ENCODE measurements at regions not wholly inside any gene's neighbourhood (a gene's known extent, or its start where the extent isn't known, plus 50 kb on each side); places are given as distances from the start of the nearest gene placed in this dataset.

DNA sequence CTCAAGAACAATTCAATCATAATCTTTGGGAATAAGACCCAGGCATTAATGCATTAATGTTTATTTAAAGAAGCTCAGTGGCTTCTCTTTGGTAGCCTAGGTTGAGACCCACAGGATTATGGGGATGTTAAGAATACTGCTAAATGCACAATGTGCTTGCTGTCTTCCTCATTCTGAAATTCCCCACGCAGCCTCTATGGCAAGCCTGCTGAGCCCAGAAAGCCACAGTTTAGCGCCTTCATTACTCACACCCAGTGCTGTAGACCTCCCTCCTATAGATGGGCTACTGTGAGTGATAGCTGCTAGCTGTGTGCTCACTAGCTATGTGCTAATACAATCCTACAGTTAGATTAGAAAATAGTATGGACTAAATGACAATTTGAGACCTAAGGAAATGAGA lies 90.6 kb downstream of the TNFSF13B start:
- no peak for DNase-seq (ENCODE audit: low spot score)

DNA sequence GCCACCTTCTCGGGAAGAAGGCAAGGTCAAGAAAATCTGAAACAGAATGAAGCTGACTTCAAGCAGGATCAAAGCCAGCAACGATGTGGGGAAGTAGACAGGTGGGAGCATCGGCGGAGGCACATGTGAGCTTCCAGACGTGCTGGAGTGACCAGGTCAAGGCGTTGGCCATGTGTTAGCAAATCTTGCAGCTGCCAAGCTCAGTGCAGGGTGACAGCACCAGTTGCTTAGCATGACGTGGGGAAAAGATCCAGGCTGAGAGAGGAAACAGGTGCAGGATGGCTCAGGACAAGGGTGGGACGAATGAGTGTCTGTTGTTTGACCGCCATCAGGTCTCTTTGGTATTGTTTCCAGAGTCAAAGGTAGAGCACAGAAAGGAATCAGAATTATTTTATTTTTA lies 92.3 kb downstream of the TNFSF13B start:
- DNase-seq (ENCODE audit: low spot score) = no peak

DNA sequence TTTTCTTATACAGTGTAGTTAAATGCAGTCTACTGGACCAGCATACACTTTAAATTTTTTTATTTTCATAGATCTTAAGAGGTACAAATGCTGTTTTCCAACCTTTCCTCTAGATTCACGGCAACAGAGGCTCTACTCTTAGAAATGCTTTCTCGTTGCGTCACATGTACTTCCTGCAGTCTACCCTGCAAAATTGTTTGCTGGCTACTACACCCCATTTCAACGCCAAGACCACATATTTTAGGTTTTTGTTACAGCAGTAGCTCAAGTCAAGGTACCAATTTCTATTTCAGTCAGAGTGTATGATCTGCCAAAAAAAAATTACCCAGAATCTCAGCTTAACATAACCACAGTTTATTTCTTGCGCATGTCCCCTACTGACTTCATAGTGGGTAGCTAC lies 94.1 kb downstream of the TNFSF13B start:
- no peak for DNase-seq (ENCODE audit: low spot score)

DNA sequence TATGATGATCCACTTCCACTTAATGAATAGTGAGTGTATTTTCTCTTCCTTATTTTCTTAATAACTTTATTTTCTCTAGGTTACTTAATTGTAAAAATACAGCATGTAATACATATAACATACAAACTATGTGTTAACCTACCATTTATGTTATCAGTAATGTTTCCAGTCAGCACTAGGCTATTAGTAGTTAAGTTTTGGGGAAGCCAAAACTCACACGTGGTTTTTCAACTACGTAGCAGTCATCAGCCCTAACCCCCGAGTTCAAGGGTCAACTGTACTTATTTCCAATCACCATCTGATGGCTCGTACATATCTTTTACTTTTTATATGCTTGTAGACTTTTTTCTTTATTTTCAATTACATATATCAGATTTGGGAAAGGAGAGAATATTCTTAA lies 95.7 kb downstream of the TNFSF13B start:
- no peak for DNase-seq (ENCODE audit: low spot score)

DNA sequence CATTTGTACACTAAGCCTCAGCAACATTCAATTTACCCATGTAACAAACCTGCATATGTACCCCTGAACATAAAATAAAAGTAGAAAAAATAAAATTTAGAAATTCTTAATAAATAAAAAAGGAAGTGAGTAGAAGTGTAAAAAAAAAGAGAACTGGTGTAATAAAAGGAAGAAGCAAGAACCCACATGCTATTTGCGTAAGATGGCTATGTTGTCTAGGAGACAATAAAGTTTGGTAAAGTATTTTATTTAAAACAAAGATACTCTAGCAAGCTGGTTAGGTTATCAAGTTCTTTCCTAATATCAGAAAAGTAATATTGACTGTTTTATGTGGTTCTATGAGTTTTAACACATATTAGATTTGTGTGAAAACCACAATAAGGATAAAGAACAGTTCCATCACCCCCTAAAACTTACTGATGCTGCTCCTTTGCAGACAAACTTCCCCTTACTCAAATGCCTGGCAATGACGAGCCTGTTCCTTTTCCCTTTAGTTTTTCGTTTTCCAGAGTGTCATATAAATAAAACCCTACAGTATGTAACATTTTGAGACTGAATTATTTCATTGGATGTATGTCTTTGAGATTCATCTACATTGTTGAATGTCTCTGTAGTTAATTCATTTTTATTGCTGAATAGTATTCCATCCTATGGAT lies 98.9 kb downstream of the TNFSF13B start:
- no peak for DNase-seq (ENCODE audit: low spot score)

DNA sequence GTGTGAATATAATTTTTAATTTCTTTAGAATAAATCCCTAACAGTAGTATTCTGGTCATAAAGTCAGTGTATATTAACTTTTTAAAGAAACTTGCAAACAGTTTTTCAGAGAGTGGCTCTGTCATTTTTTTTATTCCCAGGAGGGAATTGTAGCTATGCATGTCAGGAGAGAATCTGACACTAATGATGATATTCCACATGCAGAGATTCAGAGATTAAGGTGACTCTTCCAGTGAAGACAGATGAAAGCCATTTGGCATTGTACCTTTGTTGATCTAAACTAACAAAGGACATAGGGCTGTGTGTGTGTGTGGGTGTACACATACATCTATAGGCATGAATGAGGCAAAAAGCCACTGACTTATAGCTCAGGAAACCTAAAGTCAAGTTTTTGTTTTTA lies 99.9 kb downstream of the TNFSF13B start:
- DNase-seq (ENCODE audit: low spot score) = no peak

DNA sequence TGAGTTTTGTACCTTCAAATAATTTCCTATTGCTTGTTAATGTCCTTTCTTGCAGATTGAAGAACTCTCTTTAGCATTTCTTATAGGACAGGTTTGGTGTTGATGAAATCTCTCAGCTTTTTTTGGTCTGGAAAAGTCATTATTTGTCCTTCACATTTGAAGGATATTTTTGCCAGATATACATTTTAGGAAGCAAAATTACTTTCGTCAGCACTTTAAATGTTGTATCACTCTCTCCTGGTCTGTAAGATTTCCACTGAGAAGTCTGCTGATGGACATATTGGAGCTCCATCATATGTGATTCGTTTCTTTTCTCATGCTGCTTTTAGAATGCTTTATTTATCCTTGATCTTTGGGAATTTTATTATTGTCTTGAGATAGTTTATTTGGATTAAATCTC lies 105.5 kb downstream of the TNFSF13B start:
- no peak for DNase-seq (ENCODE audit: low spot score)

DNA sequence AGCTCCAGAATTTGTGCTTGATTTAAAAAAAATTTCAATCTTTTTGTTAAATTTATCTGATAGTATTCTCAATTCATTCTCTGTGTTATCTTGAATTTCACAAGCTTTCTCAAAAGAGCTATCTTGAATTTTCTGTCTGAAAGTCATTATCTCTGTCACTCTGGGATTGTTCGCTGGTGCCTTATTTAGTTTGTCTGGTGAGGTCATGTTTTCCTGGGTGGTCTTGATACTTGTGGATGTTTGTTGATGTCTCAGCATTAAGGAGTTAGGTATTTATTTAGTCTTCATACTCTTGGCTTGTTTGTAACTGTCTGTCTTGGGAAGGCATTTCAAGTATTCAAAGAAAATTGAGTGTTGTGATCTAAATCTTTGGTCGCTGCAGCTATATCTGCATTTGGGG lies 106.3 kb downstream of the TNFSF13B start:
- DNase-seq (ENCODE audit: low spot score) = no peak

DNA sequence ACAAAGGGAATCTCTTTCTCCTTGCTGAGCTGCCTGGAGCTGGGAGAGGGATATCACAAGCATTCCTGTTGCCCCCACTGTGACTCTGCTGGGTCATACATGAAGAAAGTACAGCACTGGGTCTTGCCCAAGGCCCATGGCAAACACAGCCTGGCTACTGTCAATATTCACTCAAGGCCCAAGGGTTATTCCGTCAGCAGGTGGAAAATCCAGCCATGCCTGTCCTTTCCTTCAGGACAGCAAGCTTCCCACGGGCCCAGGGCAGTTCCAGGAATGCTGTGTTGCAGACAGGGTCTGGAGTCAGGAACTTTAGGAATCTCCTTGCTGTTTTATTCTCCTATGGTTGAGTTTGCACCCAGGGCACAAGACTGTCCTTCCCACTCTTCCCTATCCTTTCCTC lies 106.8 kb downstream of the TNFSF13B start:
- no peak for DNase-seq (ENCODE audit: low spot score)

DNA sequence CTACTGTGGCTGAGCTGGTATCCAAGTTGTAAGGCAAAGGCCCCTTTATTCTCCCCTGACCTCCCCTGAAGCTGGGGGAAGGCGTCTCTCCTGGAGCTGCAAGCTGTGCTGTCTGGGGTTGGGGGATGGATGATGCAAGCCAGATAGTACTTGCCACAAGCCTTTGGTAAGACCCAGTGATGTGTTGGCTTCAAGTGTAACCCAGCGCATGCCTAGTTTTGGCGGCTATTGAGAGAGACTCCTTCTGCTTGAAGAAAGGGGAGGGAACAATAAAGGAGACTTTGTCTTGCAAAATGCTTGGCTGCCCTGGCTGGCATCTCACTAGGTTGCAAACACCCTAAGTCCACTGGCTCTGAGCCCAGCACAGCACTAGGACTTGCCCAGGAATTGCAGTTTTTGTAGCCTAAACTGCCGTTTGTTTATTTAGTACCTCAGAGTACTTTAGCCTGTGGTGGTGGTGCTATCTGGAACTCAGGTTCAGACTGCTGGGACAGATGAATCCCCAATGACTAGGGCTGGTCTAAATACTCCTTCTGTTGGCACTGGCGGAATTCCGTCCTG lies 108.2 kb downstream of the TNFSF13B start:
- no peak for DNase-seq (ENCODE audit: low spot score)

DNA sequence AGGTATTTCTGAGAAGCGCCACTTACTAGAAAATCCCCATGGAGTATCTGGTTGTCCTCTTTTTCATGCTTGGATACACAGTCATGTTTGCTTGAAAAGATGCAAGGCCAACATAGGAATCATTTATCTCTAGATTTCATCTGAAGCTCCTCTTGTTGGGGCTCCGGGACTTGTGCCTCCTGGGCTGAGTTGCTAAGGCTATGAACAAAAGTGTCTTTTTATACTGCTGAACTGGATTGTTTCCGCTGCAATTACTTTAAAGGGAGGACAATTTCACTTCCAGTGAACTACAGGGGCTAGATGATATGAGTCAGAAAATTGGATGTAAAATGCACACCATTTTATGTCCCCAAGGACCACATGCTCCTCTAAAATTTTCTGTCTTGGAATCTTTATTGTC lies 114.1 kb downstream of the TNFSF13B start:
- DNase-seq (ENCODE audit: low spot score) = no peak

DNA sequence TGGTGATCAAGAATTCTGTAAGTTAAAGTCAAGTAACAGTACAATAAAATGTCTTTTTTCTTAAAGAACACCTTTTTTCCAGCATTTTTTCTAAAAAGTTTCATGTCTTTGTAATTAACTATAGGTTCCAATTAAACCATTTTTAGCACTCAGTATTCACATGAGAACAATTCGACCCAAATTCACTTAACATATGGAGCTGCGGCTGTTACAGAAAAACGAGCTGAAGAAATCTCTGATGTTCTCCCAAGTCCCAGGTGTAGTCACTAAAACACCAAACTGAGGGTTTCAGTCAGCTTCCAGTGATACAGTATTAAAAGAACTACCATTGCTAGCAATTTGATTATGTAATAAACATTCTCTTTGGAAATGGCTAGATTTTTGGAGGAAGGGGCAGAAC lies 117.6 kb downstream of the TNFSF13B start:
- no peak for DNase-seq (ENCODE audit: low spot score)

DNA sequence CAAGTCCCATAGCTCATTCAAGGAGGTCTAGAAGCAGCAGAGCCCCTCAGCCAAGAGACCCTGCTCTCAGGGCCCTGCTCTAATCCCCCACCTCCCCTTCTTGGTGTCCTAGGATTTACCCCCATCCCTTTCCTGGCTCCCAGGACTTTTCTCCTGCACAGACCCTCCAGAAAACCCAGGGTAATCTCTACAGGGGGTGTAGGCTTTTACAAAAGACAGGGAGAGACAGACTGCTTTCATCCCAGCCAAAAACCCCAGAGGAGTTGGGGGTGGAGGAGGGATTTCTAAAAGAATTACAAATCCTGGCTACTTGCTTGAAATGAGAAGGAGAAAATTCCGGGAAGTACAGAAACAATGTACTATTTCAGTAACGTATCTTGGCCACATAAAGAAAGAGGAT lies 133.3 kb downstream of the TNFSF13B start:
- no peak for DNase-seq (ENCODE audit: low spot score)

DNA sequence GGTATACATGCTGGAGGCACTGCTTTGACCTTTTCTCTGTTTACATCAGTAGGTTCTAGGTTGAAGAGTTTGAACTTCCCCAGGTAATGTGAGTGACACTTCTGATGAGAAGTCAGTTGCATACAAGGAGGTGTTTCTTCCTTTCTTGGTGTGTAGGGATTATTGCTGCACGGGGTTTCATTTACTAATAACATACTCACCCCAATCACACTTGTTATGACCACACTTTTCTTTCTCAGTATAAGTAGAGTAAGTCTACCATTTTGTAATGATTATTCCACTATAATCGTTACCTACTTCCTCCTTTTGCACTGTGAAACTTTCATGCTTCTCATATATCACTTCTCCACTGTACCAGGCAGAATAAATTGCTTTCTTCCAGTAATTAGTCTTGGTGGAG lies 138.0 kb downstream of the TNFSF13B start:
- DNase-seq (ENCODE audit: low spot score) = no peak

DNA sequence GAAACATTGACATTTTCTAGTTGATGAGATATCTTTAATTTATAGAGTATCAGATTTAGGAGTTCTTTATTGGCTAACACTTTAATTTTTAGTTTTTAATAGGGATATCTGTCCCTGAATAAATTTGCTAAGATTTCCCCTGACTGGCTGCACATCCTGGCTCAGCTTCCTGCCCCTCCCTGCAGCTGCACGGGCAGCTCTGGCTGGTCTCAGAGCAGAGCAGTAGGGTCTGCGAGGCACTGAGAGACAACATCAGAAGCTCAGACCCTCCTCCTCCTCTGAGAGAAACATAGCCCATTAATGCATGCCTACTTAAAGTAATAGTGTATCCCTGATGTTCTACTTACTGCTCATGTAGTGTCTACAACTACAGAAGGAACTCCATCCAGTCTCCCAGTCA lies 139.2 kb downstream of the TNFSF13B start:
- DNase-seq (ENCODE audit: low spot score) = no peak

DNA sequence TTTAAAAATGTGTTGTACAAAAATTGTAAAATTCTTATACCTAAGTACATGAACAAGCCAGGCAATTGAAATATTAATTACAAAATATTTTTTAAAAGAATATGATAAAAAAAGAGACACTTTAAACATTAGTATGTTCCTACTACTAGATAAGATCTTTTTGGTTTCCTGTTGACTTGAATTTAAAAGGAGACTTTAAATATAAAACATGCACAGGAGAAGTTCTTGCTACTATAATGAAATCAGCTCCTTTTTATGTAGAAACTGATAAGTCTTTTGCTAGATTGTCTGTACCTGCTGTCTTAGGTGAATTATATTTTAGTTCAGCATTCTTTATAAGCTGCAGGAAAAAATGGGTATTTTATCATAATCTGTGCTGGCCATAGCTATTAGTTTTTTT lies 140.2 kb downstream of the TNFSF13B start:
- no peak for DNase-seq (ENCODE audit: low spot score)

DNA sequence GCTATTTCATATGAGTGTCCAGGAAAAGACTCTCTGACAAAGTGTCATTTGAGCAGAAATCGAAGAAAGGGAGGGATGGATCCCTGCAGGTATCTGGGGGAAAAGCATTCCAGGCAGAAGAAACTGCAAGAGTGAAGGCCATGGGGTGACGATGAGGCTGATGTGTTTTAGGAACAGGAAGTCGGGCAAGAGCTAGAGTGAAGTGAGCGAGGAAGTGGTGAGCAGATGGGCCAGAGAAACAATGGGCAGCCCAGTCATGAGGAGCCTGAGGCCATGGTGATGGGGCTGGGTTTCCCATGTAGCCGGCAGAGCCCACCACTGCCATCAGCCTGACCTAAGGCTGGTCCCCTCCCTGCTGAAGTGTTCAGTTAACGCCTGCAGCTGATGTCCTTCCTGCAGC lies 150.2 kb downstream of the TNFSF13B start:
- DNase-seq (ENCODE audit: low spot score) = no peak

DNA sequence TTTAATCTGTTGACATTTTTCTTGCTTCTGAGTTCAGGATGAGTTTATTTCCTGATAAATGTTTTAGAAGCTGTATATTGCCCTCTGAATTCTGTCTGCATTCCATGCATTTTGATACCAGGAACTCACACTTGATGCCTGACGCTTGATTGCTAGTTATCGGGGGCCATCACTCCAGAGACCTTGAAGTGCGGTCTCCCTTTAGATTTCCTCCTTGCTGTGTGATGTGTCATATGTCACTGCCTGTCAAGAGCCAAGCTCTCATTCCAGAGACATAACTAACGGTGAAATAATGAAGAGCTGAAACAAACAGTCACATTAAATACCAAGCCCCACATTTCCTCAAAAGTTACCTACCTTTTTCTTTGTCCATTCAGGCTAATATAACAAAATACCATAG lies 155.5 kb downstream of the TNFSF13B start:
- no peak for DNase-seq (ENCODE audit: low spot score)

DNA sequence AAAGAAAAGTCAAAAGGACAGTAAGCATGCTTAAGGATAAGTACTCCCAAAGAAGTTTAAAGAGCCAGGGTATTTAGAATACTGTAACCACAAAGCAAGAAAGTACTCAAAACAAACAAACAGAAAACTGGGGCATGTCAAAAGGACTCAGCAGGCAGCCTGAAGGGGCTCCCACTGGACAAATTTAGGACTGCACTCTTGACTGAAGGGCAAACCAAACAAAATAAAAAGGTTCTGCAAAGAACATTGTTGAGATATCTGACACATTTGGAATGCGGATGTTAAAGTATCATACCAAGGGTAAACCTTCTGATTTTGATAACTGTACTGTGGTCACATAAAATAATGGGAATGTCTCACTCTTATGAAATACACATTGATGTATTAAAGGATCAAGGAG lies 157.4 kb downstream of the TNFSF13B start:
- no peak for DNase-seq (ENCODE audit: low spot score)

DNA sequence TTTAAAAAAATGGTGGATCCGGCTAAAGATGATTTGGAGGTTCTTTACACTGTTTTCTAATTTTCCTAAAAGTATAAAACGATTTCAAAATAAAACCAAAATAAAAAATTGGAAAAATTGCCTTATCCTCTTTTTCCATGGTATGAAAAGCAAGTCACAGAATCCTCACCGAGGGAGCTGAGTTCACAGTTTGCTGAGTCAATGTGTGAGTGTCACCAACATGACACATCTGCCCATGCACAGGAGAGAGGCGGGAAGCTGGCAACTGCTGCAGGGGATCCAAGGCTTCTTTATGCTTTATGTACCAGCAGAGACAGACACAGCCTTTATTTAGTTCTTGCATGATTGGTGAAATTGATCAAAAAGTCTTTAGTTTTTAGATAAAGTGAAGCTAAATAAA lies 157.8 kb downstream of the TNFSF13B start:
- no peak for DNase-seq (ENCODE audit: low spot score)

DNA sequence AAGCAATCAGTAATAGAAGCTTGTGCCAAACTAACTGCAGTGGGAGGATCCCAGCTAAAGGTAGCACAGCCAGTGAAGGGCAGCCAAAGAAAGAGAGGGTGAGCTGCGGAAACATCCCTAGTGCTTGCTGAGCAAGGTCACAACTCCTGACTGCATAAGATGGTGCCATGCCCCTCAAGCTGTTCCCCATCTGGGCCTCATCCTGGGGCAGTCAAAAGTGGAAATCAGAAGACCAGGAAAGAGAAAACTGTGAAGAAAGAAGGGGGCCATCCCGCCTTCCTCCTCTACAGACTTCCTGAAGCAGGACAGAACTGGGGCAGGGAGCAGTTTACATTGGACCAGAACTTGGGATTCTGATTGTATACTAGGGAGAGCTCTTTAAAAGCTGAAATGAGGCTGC lies 159.2 kb downstream of the TNFSF13B start:
- DNase-seq (ENCODE audit: low spot score) = no peak

DNA sequence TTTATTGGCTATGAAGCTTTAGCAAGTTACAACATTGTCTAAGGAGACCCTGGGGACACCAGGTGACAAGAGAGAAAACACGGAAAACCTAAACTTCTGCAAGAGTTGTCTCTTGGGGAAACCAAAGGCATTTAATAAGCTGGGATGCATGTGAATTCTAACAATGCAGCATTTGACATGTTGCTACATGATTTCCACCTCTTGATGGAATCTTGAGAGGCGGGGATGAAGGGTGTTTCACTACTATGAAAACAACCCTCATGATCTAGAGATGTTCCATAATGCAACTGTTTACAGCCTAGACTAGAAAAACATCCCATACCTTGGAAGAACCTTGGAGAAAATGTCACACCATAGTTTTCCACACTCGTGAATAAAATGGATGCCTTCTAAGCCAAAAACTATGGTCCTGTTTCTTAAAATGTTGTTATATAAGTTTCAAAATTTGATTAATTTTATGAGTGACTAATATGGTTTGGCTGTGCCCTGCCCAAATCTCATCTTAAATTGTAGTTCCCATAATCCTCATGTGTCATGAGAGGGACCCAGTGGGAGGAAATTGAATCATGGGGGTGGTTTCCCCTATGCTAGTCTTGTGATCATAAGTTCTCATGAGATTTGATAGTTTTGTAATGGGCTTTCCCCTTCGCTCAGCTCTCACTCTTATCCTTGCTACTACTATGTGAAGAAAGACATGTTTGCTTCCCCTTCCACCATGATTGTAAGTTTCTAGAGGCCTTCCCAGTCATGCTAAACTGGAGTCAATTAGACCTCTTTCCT lies 164.6 kb downstream of the TNFSF13B start:
- DNase-seq (ENCODE audit: low spot score) = no peak

DNA sequence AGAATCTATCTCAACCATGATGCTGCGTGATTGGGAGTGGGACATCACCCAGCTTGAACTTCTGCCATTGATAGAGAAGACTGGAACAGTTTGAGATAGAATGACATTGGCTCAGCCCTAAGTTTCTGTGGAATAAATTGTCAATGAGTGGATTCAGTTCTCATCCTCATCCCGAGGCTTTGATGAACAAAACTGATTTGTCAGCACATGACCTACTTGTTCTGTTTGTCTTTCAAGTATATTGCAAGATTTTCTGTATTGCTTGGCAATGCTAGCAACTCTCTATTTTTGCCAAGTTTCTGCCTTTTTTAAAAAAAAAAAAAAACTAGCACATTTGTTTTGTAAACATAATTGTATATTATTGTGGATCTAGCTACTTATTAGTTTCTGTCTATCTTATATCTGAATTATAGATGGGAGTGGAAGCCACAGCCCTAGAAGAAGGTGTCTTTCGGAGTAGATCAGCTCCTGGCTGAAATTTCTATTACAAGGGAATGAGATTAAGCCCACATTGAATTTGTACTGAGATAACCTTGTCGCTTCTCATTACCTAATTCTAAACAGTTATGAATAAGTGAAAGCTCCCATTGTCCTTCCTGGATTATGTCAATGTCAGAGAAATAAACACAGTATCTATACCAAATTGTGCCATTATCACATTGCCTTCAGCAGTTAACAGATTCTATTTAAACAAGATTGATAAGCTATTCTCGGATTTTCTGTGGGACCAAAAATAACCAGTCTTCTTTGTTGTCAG lies 166.1 kb downstream of the TNFSF13B start:
- DNase-seq (ENCODE audit: low spot score) = no peak

All from ecto neural progenitor cell (in vitro differentiated cells).